Ishikawa (cell line): ENCODE measurements at regions not wholly inside any gene's neighbourhood (a gene's known extent, or its start where the extent isn't known, plus 50 kb on each side); places are given as distances from the start of the nearest gene placed in this dataset.

Experiments
- EGR1 ChIP-seq: IDR thresholded peaks from 2 replicates; pipeline ENCODE4 v1.6.1; 2012
- NFIC ChIP-seq: IDR thresholded peaks from 2 replicates; pipeline ENCODE4 v1.6.1; 2012
- RAD21 ChIP-seq: IDR thresholded peaks from 2 replicates; pipeline ENCODE4 v1.6.1; 2012; ENCODE audit warnings: low read depth
- TAF1 ChIP-seq: IDR thresholded peaks from 2 replicates; pipeline ENCODE4 v1.6.1; 2012; ENCODE audit warnings: low read depth, mild to moderate bottlenecking
- TCF12 ChIP-seq: IDR thresholded peaks from 2 replicates; pipeline ENCODE4 v1.6.1; 2012; ENCODE audit warnings: low read depth
- ZBTB7A ChIP-seq: IDR thresholded peaks from 2 replicates; pipeline ENCODE4 v1.6.1; 2012; ENCODE audit warnings: low read depth
- TF ChIP-seq, protein P1 (sequence below): IDR thresholded peaks from 2 replicates; pipeline ENCODE4 v1.6.1; 2012
- TF ChIP-seq, protein P2 (sequence below): IDR thresholded peaks from 2 replicates; pipeline ENCODE4 v1.6.1; 2012; ENCODE audit warnings: low read depth, mild to moderate bottlenecking

DNA sequence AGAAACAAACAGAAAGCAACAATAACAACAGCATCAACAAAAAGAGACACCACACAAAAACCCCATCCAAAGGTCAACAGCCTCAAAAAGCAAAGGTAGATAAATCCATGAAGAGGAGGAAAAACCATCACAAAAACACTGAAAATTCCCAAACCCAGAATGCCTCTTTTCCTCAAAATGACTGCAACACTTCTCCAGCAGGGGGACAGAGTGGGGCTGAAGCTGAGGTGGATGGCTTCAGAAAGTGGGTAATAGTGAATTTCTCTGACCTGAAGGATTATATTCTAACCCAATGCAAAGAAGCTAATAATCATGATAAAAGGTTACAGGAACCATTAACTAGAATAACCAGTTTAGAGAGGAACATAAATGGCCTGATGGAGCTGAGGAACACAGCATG is 888.2 kb downstream of the RAB28 start:
- TF ChIP-seq NFIC, result no peak
- TF ChIP-seq, protein P1, sequence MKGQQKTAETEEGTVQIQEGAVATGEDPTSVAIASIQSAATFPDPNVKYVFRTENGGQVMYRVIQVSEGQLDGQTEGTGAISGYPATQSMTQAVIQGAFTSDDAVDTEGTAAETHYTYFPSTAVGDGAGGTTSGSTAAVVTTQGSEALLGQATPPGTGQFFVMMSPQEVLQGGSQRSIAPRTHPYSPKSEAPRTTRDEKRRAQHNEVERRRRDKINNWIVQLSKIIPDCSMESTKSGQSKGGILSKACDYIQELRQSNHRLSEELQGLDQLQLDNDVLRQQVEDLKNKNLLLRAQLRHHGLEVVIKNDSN, result no peak
- TF ChIP-seq TAF1, result no peak
- TF ChIP-seq EGR1, result no peak
- TF ChIP-seq ZBTB7A, result no peak
- TF ChIP-seq TCF12, result no peak
- TF ChIP-seq, protein P2, sequence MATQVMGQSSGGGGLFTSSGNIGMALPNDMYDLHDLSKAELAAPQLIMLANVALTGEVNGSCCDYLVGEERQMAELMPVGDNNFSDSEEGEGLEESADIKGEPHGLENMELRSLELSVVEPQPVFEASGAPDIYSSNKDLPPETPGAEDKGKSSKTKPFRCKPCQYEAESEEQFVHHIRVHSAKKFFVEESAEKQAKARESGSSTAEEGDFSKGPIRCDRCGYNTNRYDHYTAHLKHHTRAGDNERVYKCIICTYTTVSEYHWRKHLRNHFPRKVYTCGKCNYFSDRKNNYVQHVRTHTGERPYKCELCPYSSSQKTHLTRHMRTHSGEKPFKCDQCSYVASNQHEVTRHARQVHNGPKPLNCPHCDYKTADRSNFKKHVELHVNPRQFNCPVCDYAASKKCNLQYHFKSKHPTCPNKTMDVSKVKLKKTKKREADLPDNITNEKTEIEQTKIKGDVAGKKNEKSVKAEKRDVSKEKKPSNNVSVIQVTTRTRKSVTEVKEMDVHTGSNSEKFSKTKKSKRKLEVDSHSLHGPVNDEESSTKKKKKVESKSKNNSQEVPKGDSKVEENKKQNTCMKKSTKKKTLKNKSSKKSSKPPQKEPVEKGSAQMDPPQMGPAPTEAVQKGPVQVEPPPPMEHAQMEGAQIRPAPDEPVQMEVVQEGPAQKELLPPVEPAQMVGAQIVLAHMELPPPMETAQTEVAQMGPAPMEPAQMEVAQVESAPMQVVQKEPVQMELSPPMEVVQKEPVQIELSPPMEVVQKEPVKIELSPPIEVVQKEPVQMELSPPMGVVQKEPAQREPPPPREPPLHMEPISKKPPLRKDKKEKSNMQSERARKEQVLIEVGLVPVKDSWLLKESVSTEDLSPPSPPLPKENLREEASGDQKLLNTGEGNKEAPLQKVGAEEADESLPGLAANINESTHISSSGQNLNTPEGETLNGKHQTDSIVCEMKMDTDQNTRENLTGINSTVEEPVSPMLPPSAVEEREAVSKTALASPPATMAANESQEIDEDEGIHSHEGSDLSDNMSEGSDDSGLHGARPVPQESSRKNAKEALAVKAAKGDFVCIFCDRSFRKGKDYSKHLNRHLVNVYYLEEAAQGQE, result no peak
- TF ChIP-seq RAD21, result no peak
